ENCODE measurements at regions not wholly inside any gene's neighbourhood (a gene's known extent, or its start where the extent isn't known, plus 50 kb on each side); places are given as distances from the start of the nearest gene placed in this dataset.
A peak's percentile ranks its signal among the peaks of the same experiment; 100 is the strongest.

GRCh38 chr2:212863185-212863588, 288.2 kb downstream of the IKZF2 start:
- H3K36me3 ChIP-seq, result no peaks in the 10 kb centered on the region
- intact Hi-C loops (cut with DNase I), result no loop called here
- no peaks in the 10 kb centered on the region for H3K4me1 ChIP-seq
- no peak overlapping the region for H3K4me3 ChIP-seq
- no peak for DNase-seq
- TF ChIP-seq CTCF (IDR thresholded peaks at IDR 0.05) (peak in 5 of 6 experiments; percentile 13 to 81 (median 35)), POLR2A (IDR thresholded peaks at IDR 0.05) (no peak)
- WGBS, 2 donors, result 35 to 49% methylated on average over 3 to 5 of the region's 5 CpGs
- H3K27me3 ChIP-seq, result no peaks in the 10 kb centered on the region
- H3K9me3 ChIP-seq, result peaks cover 0 to 47% (median 22%) of the 10 kb centered on the region in 3 donors
- peak overlapping the region in 1 of 4 donors; percentile 21 for H3K27ac ChIP-seq

- Histone ChIP-seq H3K27me3 (no peaks in the 10 kb centered on the region), H3K4me1 (no peaks in the 10 kb centered on the region), H3K27ac (no peak overlapping the region), H3K4me3 (no peak overlapping the region), H3K36me3 (no peaks in the 10 kb centered on the region), H3K9me3 (peaks cover 0 to 21% (median 15%) of the 10 kb centered on the region in 3 donors)
- intact Hi-C loops (cut with DNase I), result no loop called here
- DNase-seq, result no peak
- TF ChIP-seq CTCF (IDR thresholded peaks at IDR 0.05) (no peak), POLR2A (IDR thresholded peaks at IDR 0.05) (no peak)
- WGBS, 2 donors, result 62 to 83% methylated on average over 1 of the region's 1 CpG
Measured at GRCh38 chr2:212858496-212858895, 292.9 kb downstream of the IKZF2 start.

DNA sequence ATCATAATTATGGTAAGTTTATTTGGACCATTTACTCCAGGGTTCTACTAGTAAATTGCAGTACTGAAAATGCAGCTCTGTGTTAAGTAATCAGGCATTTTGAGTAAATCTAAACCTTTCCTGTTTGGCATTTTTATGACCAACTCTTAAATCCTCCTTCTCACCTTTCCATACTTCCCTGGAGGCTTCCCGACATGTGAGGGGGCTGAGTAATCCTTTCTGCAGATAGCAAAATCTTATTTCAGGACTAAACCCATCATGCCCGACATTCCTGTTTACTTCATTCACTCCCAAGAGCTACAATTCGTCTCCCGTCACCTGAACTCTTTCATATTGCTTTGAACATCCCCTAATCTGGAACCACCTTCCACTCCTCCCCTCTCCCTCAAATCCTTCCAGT, 296.6 kb downstream of the IKZF2 start:
- no peak overlapping the region for H3K27ac ChIP-seq
- WGBS, 2 donors, result 77 to 84% methylated on average over 4 of the region's 4 CpGs

GRCh38 chr2:212854116-212854515, 297.3 kb downstream of the IKZF2 start:
- H3K4me1 ChIP-seq, result no peaks in the 10 kb centered on the region
- H3K27ac ChIP-seq, result no peak overlapping the region
- TF ChIP-seq POLR2A (IDR thresholded peaks at IDR 0.05) (no peak), CTCF (IDR thresholded peaks at IDR 0.05) (no peak)
- no peaks in the 10 kb centered on the region for H3K9me3 ChIP-seq
- intact Hi-C loops (cut with DNase I), result no loop called here
- no peaks in the 10 kb centered on the region for H3K27me3 ChIP-seq
- no peaks in the 10 kb centered on the region for H3K36me3 ChIP-seq
- H3K4me3 ChIP-seq, result no peak overlapping the region
- DNase-seq, result no peak

More for the DNA sequence above, 296.6 kb downstream of the IKZF2 start:
- Histone ChIP-seq H3K4me3 (no peak overlapping the region), H3K36me3 (no peaks in the 10 kb centered on the region), H3K27me3 (no peaks in the 10 kb centered on the region), H3K4me1 (no peaks in the 10 kb centered on the region), H3K9me3 (no peaks in the 10 kb centered on the region)
- intact Hi-C loops (cut with DNase I), result no loop called here
- no peak for DNase-seq
- no peak for TF ChIP-seq POLR2A (IDR thresholded peaks at IDR 0.05)
- no peak for TF ChIP-seq CTCF (IDR thresholded peaks at IDR 0.05)

- peak overlapping the region in 3 of 4 donors; percentile 41 to 76 (median 54) for H3K27ac ChIP-seq
- H3K9me3 ChIP-seq, result no peaks in the 10 kb centered on the region
- no peak overlapping the region for H3K4me3 ChIP-seq
- H3K36me3 ChIP-seq, result no peaks in the 10 kb centered on the region
- WGBS, 2 donors, result 34 to 39% methylated on average over 4 of the region's 4 CpGs
- DNase-seq, result no peak
- no peak for TF ChIP-seq POLR2A (IDR thresholded peaks at IDR 0.05)
- no peak for TF ChIP-seq CTCF (IDR thresholded peaks at IDR 0.05)
- peaks cover 0 to 27% (median 0%) of the 10 kb centered on the region in 3 donors for H3K4me1 ChIP-seq
- intact Hi-C loops (cut with DNase I), result no loop called here
- H3K27me3 ChIP-seq, result no peaks in the 10 kb centered on the region
Measured at GRCh38 chr2:212845941-212846340, 305.5 kb downstream of the IKZF2 start.

All from esophagus squamous epithelium (tissue), 5 donors.